ENCODE measurements at regions not wholly inside any gene's neighbourhood (a gene's known extent, or its start where the extent isn't known, plus 50 kb on each side); places are given as distances from the start of the nearest gene placed in this dataset.

- TF ChIP-seq CTCF (IDR thresholded peaks at IDR 0.05) (no peak), POLR2A (IDR thresholded peaks at IDR 0.05) (no peak)
These were observed 171.5 kb upstream of the GOLIM4 start for GRCh38 chr3:168267179-168267578.

Data from testis (tissue), 2 donors.